Left cardiac atrium (tissue), 4 donors: ENCODE measurements at regions not wholly inside any gene's neighbourhood (a gene's known extent, or its start where the extent isn't known, plus 50 kb on each side); places are given as distances from the start of the nearest gene placed in this dataset.
"Not testable (repeated sequence)": the region's sequence is repeated elsewhere in the genome, so short reads cannot be mapped to it uniquely, and the experiment has no call there.

ENCODE experiments used
- ATAC-seq, 2 donors: fragments of 200-7000 bp; cut with Tn5 transposase; one replicate each; pipeline ENCODE4 v1.9.1; 2020; ENCODE audit warnings: mild to moderate bottlenecking in 2 of 2, moderate library complexity in 2 of 2
- DNase-seq: peaks from one replicate; pipeline ENCODE4 v3.0.0-alpha.2; 2020
- intact Hi-C, 2 donors: fragments of 100-400 bp; cut with DNase I; formaldehyde crosslinking; loops; one replicate each; pipeline versions ENCODE4 v1.14.1 to v1.15.1; 2022 to 2023
- donor health status: DM: no; HTN: yes; CAD: no.
- donor health status: DM: no; HTN: yes; CAD: no; lungs with severe emphysema.
- donor health status: DM: yes; HTN: yes; CAD: no.
- donor health status: Dilated cardiomyopathy.

DNA sequence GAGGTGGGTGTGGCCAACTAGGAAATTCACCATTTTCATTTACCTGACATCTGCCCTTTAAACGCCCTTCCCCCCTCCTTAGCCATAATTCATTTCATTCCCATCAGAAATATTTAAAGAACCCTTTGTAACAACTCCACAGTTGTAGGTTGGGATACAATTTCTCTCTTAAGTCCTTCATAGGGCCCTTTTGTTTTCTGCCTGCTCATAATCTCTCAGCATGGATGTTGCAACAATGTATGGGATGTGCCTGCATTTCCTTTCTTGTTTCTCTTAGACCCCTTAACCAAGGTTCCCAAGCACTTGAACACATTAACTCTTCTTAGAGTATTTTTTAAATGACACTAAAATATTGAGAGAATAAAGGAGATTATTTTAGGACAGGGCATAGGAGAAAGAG lies 51.7 kb upstream of the MYO10 start:
- ATAC-seq (no peak), DNase-seq (no peak)
- intact Hi-C loops, result no loop called here

DNA sequence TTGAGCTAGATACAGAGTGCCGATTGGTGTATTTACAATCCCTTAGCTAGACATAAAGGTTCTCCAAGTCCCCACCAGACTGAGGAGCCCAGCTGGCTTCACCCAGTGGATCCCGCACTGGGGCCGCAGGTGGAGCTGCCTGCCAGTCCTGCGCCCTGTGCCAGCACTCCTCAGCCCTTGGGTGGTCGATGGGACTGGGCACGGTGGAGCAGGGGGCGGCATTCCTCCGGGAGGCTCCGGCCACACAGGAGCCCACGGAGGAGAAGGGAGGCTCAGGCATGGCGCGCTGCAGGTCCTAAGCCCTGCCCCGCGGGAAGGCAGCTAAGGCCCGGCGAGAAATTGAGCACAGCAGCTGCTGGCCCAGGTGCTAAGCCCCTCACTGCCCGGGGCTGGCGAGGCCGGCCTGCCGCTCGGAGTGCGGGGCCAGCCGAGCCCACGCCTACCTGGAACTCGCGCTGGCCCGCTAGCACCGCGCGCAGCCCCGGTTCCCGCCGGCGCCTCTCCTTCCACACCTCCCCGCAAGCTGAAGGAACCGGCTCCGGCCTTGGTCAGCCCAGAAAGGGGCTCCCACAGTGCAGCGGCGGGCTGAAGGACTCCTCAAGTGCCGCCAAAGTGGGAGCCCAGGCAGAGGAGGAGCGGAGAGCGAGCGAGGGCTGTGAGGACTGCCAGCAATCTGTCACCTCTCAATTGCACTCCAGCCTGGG lies 54.9 kb upstream of the MYO10 start:
- DNase-seq, intact Hi-C loops, ATAC-seq: not testable (repeated sequence)

GRCh38 chr5:16992006-16992405 lies 55.9 kb upstream of the MYO10 start:
- intact Hi-C loops, result no loop called here
- DNase-seq (no peak), ATAC-seq (no peak)

- ATAC-seq, result no peak
- intact Hi-C loops, result no loop called here
- no peak for DNase-seq
Observed at GRCh38 chr5:16992444-16992843, 56.4 kb upstream of the MYO10 start.

DNA sequence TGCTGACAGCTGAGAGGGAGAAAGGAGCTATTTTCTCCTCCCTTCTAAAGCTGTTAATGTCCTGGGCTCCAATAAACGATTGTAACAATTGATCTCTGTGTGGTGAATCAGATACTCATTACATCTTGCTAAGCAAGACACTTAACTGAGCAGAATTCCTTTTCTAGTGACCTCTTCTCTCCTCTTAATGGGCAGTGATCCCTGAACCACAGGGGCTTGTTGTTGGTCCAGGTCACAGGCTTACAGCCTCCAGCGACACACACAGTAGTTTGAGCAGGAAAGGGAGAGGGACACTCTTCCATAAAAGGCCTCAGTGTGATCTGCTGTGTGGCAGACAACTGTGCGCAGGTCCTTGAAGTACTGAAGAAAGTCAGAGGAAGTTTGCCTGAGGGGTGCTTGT lies 58.5 kb upstream of the MYO10 start:
- DNase-seq, result no peak
- intact Hi-C loops, result no loop called here
- ATAC-seq, result no peak

- intact Hi-C loops, result no loop called here
- DNase-seq (no peak), ATAC-seq (no peak)
Observed at GRCh38 chr5:16995372-16995771, 59.3 kb upstream of the MYO10 start.

DNA sequence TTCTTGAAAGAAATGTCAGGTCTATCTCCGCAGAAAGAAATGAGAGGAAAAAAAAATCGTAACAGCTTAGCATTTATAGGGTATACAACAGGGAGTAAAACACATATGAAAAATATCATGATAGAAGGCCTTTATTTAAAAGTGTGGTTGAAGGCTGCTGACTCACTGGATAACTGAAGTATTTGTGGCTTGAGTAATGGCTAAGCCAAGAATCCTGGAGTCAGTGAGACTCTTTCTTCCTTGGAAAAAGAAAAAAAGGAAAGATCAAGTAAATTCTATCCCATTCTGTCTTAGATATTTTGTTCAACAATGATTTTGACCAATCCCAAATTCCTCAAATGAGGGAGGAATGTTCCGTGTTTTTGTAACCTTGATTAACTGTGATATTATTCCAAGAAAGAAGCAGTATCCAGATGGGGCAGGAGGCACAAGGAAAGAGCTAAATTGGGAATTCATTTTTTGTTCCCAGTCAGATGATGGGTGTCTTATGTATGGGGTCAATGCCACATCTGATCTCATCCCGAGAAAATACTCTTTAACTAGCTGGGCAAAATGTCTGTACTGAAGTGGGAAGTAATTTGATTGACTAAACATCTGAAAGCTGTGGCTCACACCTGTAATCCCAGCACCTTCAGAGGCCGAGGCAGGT lies 64.3 kb upstream of the MYO10 start:
- ATAC-seq (peak in 1 of 2 donors; percentile 88), DNase-seq (no peak)
- intact Hi-C loops, result no loop called here

DNA sequence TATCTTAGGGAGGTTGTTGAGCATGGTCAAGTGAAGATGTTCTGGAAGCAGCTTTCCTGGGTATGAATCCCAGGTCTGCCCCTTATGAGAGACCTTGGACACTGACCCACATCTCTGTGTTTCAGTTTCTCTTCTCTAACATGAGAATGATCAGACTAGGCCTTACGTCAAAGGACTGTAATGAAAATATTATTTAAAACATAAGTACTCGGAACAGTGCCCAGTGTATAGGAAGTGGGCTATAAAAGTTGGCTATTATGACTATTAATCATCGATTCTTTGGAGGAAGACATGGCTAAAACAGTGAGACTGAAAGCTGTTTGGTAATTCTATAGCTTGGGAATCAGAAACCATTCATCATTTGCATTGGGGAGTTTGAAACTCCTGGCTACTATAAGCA lies 65.3 kb upstream of the MYO10 start:
- intact Hi-C loops, result no loop called here
- DNase-seq (no peak), ATAC-seq (no peak)

DNA sequence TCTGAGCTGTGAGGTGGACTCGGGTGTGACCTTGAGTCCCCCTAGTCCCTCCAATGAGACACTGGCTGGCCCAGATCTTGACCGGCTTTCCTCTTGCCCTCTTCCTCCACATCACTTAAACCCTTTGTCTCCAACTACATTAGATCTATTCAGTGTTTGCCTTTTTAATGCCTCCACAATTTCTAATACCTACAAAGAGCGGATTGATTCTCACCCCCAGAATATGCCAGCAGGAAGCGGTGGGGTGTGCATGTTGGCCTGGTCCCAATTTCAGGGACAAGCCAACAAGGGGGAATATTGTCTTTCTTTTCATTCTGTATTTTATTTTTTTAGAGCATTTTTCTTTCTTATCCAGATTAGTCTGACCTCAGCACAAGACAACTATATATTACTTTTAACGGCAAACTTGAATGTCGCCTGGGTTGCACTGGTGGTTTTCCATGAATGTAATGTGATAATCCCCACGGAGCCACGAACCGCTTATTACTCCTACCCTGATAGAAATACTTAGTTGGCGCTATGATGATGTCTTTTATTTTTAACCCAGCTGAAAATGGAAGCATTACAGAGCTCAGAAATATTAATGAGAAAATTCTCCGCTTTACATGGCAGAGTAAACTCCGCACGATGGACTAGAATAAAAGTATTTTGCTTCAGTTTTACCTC lies 68.5 kb upstream of the MYO10 start:
- DNase-seq (no peak), ATAC-seq (no peak)
- intact Hi-C loops, result no loop called here

GRCh38 chr5:17005107-17005828 lies 69.2 kb upstream of the MYO10 start:
- DNase-seq, result no peak
- no peak for ATAC-seq
- intact Hi-C loops, result no loop called here

DNA sequence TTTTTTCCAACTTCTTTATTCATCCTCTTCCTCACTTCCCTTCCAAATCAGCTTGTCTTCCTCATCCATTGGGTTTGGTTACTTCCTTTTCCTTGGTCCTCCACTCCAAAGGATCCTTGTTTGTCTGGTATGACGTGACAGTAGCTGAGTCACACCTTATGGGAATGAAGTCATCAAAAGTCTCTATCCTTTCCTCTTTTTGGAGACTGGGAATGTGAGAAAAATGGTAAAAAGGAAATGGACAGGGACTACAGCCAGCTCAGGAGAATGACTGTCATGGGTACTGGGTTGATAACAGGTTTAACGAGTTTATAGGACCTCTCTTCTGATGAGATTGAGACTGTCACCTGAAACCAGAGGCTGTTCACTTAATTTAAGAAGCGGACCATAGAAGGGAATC lies 76.2 kb upstream of the MYO10 start:
- DNase-seq (no peak), ATAC-seq (no peak)
- intact Hi-C loops, result no loop called here

DNA sequence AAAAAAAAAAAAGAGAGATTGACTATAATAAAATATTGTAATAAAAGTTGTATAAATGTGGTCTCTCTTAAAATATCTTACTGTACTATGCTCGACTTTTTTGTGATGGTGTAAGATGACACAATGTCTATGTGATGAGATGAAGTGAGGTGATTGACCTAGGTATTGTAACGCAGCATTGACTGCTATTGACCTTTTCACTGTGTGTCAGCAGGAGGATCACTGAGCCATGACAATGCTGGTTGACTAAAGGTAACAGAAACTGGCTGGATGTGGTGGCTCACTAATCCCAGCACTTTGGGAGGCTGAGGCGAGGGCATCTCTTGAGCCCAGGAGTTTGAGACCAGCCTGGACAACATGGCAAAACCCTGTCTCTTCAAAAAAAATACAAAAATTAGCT lies 78.6 kb upstream of the MYO10 start:
- ATAC-seq, result no peak
- intact Hi-C loops, result no loop called here
- DNase-seq, result no peak

DNA sequence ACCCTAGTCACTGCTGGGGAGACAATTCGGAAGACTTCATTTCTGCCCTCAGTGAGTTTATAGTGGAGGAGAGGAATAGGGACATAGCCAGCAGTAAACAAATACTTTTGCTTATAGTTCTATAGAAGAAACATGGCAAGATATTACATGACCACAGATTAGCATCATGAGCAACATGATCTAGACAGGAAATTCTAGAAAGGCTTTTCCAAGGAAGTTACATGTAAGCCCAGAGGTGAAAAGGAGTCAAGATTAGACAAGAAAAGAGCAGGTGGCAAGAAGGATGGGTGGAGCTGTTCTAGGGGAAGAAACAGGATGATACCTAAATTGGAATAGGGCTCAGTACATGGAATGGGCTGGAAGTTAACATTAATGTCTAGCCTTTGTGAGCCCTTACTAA lies 82.8 kb upstream of the MYO10 start:
- intact Hi-C loops, result no loop called here

GRCh38 chr5:17019324-17019723 lies 83.2 kb upstream of the MYO10 start:
- intact Hi-C loops, result no loop called here
- ATAC-seq, result no peak
- no peak for DNase-seq

More for the DNA sequence above, 82.8 kb upstream of the MYO10 start:
- ATAC-seq (no peak), DNase-seq (no peak)

DNA sequence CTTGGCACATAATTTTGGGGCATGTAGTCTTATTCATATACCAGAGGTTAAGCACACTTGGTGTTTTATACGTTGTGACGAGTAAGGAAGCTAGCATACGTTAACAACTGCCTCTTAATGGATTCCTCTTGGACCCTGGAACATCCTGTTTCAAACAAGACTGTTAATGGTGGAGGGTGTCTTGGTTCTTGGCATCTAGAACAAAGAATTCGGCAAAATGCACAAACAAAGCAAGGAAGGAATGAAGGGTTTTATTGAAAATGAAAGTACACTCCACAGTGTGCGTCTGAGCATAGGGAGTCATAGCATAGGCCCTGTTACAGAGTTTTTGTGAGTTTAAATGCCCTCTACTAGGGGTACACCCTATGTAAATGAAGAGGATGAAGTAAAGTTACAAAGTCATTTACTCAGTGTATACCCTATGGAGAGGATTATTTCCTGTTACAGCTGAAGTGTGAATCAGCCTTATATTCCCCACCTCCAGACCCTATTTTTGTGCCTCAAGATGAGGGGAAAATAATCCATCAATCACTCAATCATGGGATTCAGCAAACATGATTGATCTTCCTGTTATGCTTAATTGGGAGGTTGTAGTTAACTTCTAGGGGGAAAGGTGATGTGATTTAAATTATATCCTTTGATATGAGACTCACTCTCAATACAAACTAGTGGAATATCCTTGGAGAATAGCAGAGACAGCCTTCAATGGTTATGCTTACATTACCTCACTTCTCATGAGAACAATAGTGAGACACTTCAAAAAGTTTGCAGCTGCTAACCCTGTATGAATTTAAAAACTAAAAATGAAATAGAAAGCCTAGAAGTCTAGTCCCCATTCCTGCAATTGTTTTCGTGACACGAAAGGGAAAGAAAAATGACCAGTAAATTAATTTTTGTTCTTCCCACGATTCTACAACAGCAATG lies 84.9 kb upstream of the MYO10 start:
- intact Hi-C loops, result no loop called here
- ATAC-seq, result no peak

DNA sequence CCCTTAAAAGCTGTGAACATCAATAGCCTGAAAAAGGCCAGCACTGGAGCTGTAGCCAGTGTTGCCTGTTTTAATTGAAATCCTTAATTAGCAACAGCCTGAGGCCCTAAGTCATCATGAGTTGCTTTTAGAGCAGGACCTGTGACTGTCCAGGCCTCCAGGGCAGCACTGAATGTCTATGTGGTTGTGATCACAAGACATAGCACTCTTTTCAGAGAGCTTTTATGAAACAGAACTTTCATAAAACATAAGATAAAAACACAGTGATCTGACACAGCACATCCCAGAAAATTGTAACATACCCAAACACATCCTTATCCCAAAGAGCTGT lies 85.5 kb upstream of the MYO10 start:
- intact Hi-C loops, result no loop called here
- ATAC-seq (no peak), DNase-seq (no peak)

More for the DNA sequence above, 84.9 kb upstream of the MYO10 start:
- DNase-seq, result no peak

DNA sequence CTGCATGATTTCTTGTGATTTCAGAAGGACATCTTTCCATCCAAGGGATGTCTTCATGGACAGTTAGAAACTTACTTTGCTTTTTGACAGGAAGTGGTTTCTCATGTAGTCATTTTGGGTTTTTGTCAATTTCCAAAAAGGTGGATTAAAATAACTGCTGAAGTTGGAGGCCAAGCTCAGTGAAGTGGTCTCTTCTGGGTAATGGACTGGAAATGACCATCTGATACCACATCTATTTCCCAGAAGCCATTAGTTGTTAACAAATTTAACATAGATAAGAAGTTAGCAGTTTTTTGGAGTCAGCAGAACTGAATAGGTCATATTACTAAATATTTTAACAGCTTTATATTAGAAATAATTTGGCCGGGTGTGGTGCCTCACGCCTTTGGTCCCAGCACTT lies 86.2 kb upstream of the MYO10 start:
- no peak for DNase-seq
- ATAC-seq, result no peak
- intact Hi-C loops, result no loop called here

DNA sequence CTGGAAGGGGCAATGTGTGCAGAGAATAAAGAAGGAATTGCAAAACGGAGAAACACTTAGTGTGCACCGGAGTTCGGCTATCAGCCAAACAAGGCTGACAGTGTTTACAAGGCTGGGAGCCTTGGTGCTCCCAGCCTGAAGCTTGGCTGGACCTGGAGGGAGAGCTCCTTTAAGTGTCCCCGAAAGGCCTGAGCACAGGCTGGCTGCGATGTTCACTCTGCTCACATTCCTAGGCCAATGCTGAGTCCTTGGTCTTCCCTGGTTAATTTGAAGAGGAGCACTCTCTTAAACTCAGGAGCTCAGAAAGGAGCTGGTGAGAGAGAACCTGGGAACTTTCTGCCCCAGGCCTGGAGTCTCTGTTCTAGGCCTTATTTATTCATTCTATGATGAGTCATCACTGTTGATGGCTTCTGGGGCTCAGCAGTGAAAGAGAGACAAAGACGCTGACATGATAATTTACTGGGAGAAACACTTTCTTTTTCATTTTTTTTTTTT lies 88.6 kb upstream of the MYO10 start:
- ATAC-seq (no peak), DNase-seq (no peak)
- intact Hi-C loops, result no loop called here

DNA sequence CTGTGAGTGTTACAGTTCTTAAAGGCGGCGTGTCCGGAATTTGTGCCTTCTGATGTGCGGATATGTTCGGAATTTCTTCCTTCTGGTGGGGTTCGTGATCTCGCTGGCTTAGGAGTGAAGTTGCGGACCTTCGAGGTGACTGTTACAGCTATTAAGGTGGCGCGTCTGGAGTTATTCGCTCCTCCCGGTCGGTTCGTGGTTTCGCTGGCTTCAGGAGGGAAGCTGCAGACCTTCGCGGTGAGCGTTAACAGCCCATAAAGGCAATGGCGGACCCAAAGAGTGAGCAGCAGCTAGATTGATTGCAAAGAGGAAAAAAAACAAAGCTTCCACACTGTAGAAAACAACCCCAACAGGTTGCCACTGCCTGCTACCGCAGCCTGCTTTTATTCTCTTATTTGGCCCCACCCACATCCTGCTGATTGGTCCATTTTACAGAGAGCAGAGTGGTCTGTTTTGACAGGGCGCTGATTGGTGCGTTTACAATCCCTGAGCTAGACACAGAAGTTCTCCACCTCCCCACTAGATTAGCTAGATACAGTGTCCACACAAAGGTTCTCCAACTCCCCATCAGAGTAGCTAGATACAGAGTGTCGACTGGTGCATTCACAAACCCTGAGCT lies 95.7 kb upstream of the MYO10 start:
- DNase-seq, intact Hi-C loops, ATAC-seq: not testable (repeated sequence)
